HEK293 (cell line): ENCODE measurements at regions not wholly inside any gene's neighbourhood (a gene's known extent, or its start where the extent isn't known, plus 50 kb on each side); places are given as distances from the start of the nearest gene placed in this dataset.

ENCODE experiments used
- CTCF ChIA-PET: fragments of 350-600 bp; formaldehyde crosslinking; extraction: SDS; loops from one replicate; lab custom pipeline; 2021; ENCODE audit warnings: antibody characterized with exemption; lab: Yijun Ruan, JAX
- POLR2A ChIA-PET: fragments of 300-600 bp; formaldehyde crosslinking; extraction: SDS; loops from one replicate; lab custom pipeline; 2020; ENCODE audit warnings: antibody characterized with exemption, inconsistent platforms; lab: Yijun Ruan, JAX
- H3K27ac ChIP-seq: fragments of 200-500 bp; sonication (Bioruptor generic); 2 replicates; pipeline ENCODE4 v1.5.1; 2014; ENCODE audit warnings: low read depth, low read length, control low read depth, inconsistent platforms; ENCODE audit errors: extremely low read depth
- H3K36me3 ChIP-seq, 2 experiments: fragments of 200-500 bp in 1 of 2; sonication (Bioruptor generic) in 1 of 2; 1 replicate in 1 of 2; 2 replicates in 1 of 2; pipeline ENCODE4 v1.5.1; 2014 to 2017; ENCODE audit warnings: inconsistent platforms in 2 of 2, low read length in 2 of 2; ENCODE audit not compliant: control insufficient read depth in 2 of 2, insufficient read depth in 1 of 2
- H3K4me1 ChIP-seq: fragments of 200-500 bp; sonication (Bioruptor generic); 2 replicates; pipeline ENCODE4 v1.5.1; 2014; ENCODE audit warnings: mild to moderate bottlenecking, low read length, inconsistent platforms; ENCODE audit not compliant: control insufficient read depth, insufficient read depth
- H3K4me3 ChIP-seq: 2 replicates; pipeline ENCODE4 v1.5.1; 2011; ENCODE audit warnings: low read depth, mild to moderate bottlenecking, control low read depth, low read length, moderate library complexity
- H3K9me3 ChIP-seq: fragments of 200-500 bp; sonication (Bioruptor generic); 2 replicates; pipeline ENCODE4 v1.5.1; 2014; ENCODE audit warnings: low read depth, low read length, inconsistent platforms; ENCODE audit not compliant: control insufficient read depth, insufficient read depth
- FEZF1 ChIP-seq: fragments of 450-650 bp; formaldehyde crosslinking; IDR thresholded peaks from 2 replicates; pipeline ENCODE4 v1.5.1; 2016; ENCODE audit warnings: missing biosample characterization, missing genetic modification characterization
- KLF10 ChIP-seq: fragments of 450-650 bp; IDR thresholded peaks from 2 replicates; pipeline ENCODE4 v1.5.1; 2018; ENCODE audit warnings: missing biosample characterization, mild to moderate bottlenecking, missing genetic modification characterization
- MZF1 ChIP-seq: fragments of 450-650 bp; formaldehyde crosslinking; IDR thresholded peaks from 2 replicates; pipeline ENCODE4 v1.5.1; 2017; ENCODE audit warnings: missing biosample characterization, missing genetic modification characterization, borderline replicate concordance
- YY2 ChIP-seq: fragments of 450-650 bp; formaldehyde crosslinking; IDR thresholded peaks from 2 replicates; pipeline ENCODE4 v1.5.1; 2016; ENCODE audit warnings: missing biosample characterization, missing genetic modification characterization
- ZBTB48 ChIP-seq: fragments of 450-650 bp; formaldehyde crosslinking; IDR thresholded peaks from 2 replicates; pipeline ENCODE4 v1.5.1; 2016; ENCODE audit warnings: missing biosample characterization, missing genetic modification characterization
- ZFP37 ChIP-seq: fragments of 450-650 bp; formaldehyde crosslinking; IDR thresholded peaks from 2 replicates; pipeline ENCODE4 v1.5.1; 2016; ENCODE audit warnings: missing biosample characterization, missing genetic modification characterization
- ZNF114 ChIP-seq: fragments of 450-650 bp; formaldehyde crosslinking; IDR thresholded peaks from 2 replicates; pipeline ENCODE4 v1.5.0; 2017; ENCODE audit warnings: missing biosample characterization, missing genetic modification characterization
- ZNF132 ChIP-seq: fragments of 450-650 bp; formaldehyde crosslinking; IDR thresholded peaks from 2 replicates; pipeline ENCODE4 v1.5.1; 2017; ENCODE audit warnings: missing biosample characterization, missing genetic modification characterization, borderline replicate concordance
- ZNF16 ChIP-seq: fragments of 450-650 bp; formaldehyde crosslinking; IDR thresholded peaks from 2 replicates; pipeline ENCODE4 v1.5.1; 2016; ENCODE audit warnings: low read depth, missing biosample characterization, missing genetic modification characterization
- ZNF2 ChIP-seq: fragments of 450-650 bp; formaldehyde crosslinking; IDR thresholded peaks from 2 replicates; pipeline ENCODE4 v1.5.1; 2016; ENCODE audit warnings: missing biosample characterization, missing genetic modification characterization
- ZNF202 ChIP-seq: fragments of 450-650 bp; formaldehyde crosslinking; IDR thresholded peaks from 2 replicates; pipeline ENCODE4 v1.5.1; 2016; ENCODE audit warnings: missing biosample characterization, missing genetic modification characterization, borderline replicate concordance
- ZNF221 ChIP-seq: fragments of 450-650 bp; formaldehyde crosslinking; IDR thresholded peaks from 2 replicates; pipeline ENCODE4 v1.5.1; 2017; ENCODE audit warnings: missing biosample characterization, missing genetic modification characterization, borderline replicate concordance
- ZNF266 ChIP-seq: fragments of 450-650 bp; formaldehyde crosslinking; IDR thresholded peaks from 2 replicates; pipeline ENCODE4 v1.5.1; 2016; ENCODE audit warnings: missing biosample characterization, missing genetic modification characterization, low read depth
- ZNF341 ChIP-seq: fragments of 450-650 bp; formaldehyde crosslinking; IDR thresholded peaks from 2 replicates; pipeline ENCODE4; 2016; ENCODE audit warnings: low read depth, missing biosample characterization, missing genetic modification characterization
- ZNF366 ChIP-seq: fragments of 450-650 bp; formaldehyde crosslinking; conservative IDR thresholded peaks from 2 replicates; pipeline ENCODE4 v1.5.1; 2016; ENCODE audit warnings: missing biosample characterization, missing genetic modification characterization
- ZNF501 ChIP-seq: fragments of 450-650 bp; formaldehyde crosslinking; IDR thresholded peaks from 2 replicates; pipeline ENCODE4 v1.5.1; 2016; ENCODE audit warnings: missing biosample characterization, missing genetic modification characterization
- ZNF544 ChIP-seq: fragments of 450-650 bp; formaldehyde crosslinking; IDR thresholded peaks from 2 replicates; pipeline ENCODE4 v1.5.0; 2017; ENCODE audit warnings: missing biosample characterization, missing genetic modification characterization
- ZNF654 ChIP-seq: fragments of 450-650 bp; formaldehyde crosslinking; IDR thresholded peaks from 2 replicates; pipeline ENCODE4 v1.5.1; 2016; ENCODE audit warnings: low read depth, missing biosample characterization, missing genetic modification characterization
- ZNF777 ChIP-seq: fragments of 450-650 bp; formaldehyde crosslinking; IDR thresholded peaks from 2 replicates; pipeline ENCODE4 v1.5.1; 2017; ENCODE audit warnings: missing biosample characterization, missing genetic modification characterization, borderline replicate concordance
- TF ChIP-seq, protein P1 (sequence below): fragments of 450-650 bp; formaldehyde crosslinking; IDR thresholded peaks from 2 replicates; pipeline ENCODE4 v1.5.1; 2017; ENCODE audit warnings: missing biosample characterization, missing genetic modification characterization
- TF ChIP-seq, protein P2 (sequence below): sonication (generic); formaldehyde crosslinking; IDR thresholded peaks from 2 replicates; pipeline ENCODE4 v1.8.1; 2022; ENCODE audit warnings: mild to moderate bottlenecking, moderate library complexity, missing genetic modification reagents
- TF ChIP-seq, protein P3 (sequence below): fragments of 450-650 bp; formaldehyde crosslinking; IDR thresholded peaks from 2 replicates; pipeline ENCODE4 v1.5.1; 2016; ENCODE audit warnings: missing biosample characterization, missing genetic modification characterization, low read depth

DNA sequence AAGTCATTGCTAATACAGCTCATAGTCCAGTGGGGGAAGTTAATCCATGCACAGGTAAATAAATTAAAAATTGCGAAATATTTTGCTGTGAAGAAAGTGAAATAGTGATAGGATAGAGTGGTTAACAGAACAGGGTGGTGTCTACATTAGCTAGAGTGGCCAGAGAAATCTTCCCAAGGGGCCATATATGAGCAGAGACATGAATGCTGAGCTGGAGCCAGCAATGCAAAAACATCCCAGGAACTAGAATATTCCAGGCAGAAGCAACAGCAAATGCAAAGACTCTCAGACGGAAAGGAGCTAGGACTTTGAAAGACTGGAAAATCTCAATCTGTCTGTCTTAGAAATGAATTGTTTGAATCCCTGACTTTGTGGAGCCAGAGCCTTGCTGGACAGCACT is 1221.6 kb downstream of the MAT2B start:
- ChIA-PET CTCF (no interaction called here), POLR2A (no interaction called here)
- H3K27ac ChIP-seq = no peak overlapping the region
- TF ChIP-seq ZNF202 (tag by site-specific recombination) (no peak), MZF1 (tag by site-specific recombination) (no peak), ZNF654 (tag by site-specific recombination) (no peak), ZNF221 (tag by site-specific recombination) (no peak), ZBTB48 (tag by site-specific recombination) (no peak), FEZF1 (tag by site-specific recombination) (no peak), YY2 (tag by site-specific recombination) (no peak), ZNF544 (tag by site-specific recombination) (no peak), ZNF114 (tag by site-specific recombination) (no peak), ZNF266 (tag by site-specific recombination) (no peak), ZNF341 (tag by site-specific recombination) (no peak), KLF10 (no peak), ZNF777 (tag by site-specific recombination) (no peak), ZNF16 (no peak)
- TF ChIP-seq, protein P1, sequence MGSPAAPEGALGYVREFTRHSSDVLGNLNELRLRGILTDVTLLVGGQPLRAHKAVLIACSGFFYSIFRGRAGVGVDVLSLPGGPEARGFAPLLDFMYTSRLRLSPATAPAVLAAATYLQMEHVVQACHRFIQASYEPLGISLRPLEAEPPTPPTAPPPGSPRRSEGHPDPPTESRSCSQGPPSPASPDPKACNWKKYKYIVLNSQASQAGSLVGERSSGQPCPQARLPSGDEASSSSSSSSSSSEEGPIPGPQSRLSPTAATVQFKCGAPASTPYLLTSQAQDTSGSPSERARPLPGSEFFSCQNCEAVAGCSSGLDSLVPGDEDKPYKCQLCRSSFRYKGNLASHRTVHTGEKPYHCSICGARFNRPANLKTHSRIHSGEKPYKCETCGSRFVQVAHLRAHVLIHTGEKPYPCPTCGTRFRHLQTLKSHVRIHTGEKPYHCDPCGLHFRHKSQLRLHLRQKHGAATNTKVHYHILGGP (tag by site-specific recombination) = no peak
- H3K9me3 ChIP-seq = no peaks in the 10 kb centered on the region
- H3K4me3 ChIP-seq = no peak overlapping the region
- no peaks in the 10 kb centered on the region for H3K36me3 ChIP-seq
- no peaks in the 10 kb centered on the region for H3K4me1 ChIP-seq

DNA sequence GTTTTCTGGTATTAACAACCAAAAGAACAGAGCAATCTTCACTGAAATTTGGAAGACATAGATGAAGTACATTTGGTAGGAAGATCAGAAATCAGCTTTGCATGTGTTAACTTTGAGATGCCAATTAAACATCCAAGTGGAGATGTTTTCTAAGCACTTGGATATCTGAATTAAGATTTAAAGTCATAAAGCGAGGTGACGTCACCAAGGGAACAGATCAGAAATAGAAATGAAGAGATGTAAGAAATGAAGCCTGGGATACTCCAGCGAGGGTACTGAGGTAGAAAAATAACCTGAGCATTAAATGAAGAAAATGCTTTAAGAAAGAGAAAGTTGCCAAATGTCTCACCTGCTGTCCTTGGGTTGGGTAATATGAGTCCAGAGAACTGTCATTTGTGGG is 1223.3 kb downstream of the MAT2B start:
- ChIA-PET POLR2A (no interaction called here), CTCF (no interaction called here)
- Histone ChIP-seq H3K4me1 (no peaks in the 10 kb centered on the region), H3K9me3 (no peaks in the 10 kb centered on the region), H3K4me3 (no peak overlapping the region), H3K27ac (no peak overlapping the region), H3K36me3 (no peaks in the 10 kb centered on the region)
- TF ChIP-seq ZFP37 (tag by site-specific recombination) = no peak
- TF ChIP-seq, protein P2, sequence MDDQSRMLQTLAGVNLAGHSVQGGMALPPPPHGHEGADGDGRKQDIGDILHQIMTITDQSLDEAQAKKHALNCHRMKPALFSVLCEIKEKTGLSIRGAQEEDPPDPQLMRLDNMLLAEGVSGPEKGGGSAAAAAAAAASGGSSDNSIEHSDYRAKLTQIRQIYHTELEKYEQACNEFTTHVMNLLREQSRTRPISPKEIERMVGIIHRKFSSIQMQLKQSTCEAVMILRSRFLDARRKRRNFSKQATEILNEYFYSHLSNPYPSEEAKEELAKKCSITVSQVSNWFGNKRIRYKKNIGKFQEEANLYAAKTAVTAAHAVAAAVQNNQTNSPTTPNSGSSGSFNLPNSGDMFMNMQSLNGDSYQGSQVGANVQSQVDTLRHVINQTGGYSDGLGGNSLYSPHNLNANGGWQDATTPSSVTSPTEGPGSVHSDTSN = no peak
- TF ChIP-seq, protein P3, sequence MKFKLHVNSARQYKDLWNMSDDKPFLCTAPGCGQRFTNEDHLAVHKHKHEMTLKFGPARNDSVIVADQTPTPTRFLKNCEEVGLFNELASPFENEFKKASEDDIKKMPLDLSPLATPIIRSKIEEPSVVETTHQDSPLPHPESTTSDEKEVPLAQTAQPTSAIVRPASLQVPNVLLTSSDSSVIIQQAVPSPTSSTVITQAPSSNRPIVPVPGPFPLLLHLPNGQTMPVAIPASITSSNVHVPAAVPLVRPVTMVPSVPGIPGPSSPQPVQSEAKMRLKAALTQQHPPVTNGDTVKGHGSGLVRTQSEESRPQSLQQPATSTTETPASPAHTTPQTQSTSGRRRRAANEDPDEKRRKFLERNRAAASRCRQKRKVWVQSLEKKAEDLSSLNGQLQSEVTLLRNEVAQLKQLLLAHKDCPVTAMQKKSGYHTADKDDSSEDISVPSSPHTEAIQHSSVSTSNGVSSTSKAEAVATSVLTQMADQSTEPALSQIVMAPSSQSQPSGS (tag by site-specific recombination) = peak; percentile 55
- TF ChIP-seq ZNF366 = no peak
- TF ChIP-seq ZNF501 (tag by site-specific recombination) = no peak
- no peak for TF ChIP-seq ZNF114 (tag by site-specific recombination)
- TF ChIP-seq ZNF132 (tag by site-specific recombination) = no peak
- no peak for TF ChIP-seq ZNF2 (tag by site-specific recombination)
